K562 (cell line): ENCODE measurements at regions not wholly inside any gene's neighbourhood (a gene's known extent, or its start where the extent isn't known, plus 50 kb on each side); places are given as distances from the start of the nearest gene placed in this dataset.

Source experiments
- CHD4 ChIP-seq: fragments of 200-600 bp; sonication (generic); IDR thresholded peaks from 3 replicates; pipeline ENCODE4 v1.6.1; 2012; ENCODE audit warnings: low read depth, mild to moderate bottlenecking, mixed read lengths, low read length, inconsistent platforms; ENCODE audit not compliant: insufficient read depth, insufficient replicate concordance, poor library complexity, severe bottlenecking
- CTCF ChIP-seq, 3 experiments: IDR thresholded peaks in 2 of 3; conservative IDR thresholded peaks in 1 of 3; 2 replicates each; pipeline ENCODE4 v1.5.1; 2011 to 2012; ENCODE audit warnings: low read length in 3 of 3, mild to moderate bottlenecking in 3 of 3, control low read depth in 2 of 3, improper control_type of control experiment in 1 of 3, inconsistent platforms in 1 of 3, low read depth in 1 of 3, mixed read lengths in 1 of 3, moderate library complexity in 1 of 3; ENCODE audit not compliant: insufficient read depth in 2 of 3
- GABPA ChIP-seq: fragments of 200-800 bp; sonication (Bioruptor generic); conservative IDR thresholded peaks from 2 replicates; pipeline ENCODE4 v1.6.1; 2016; ENCODE audit warnings: low read depth, missing genetic modification characterization, missing compliant biosample characterization
- HNRNPUL1 ChIP-seq: fragments of 200-400 bp; formaldehyde crosslinking; IDR thresholded peaks from 2 replicates; pipeline ENCODE4 v1.6.1; 2017; ENCODE audit warnings: low read length

- TF ChIP-seq CTCF (IDR thresholded peaks at IDR 0.05 in 2 of 3, conservative IDR thresholded peaks at IDR 0.05 in 1 of 3; ENCODE audit: insufficient read depth in 2 of 3, low read depth in 1 of 3, low read length in 3 of 3) = no peak
- TF ChIP-seq CHD4 = no peak
- TF ChIP-seq GABPA (tag) = no peak
- no peak for TF ChIP-seq HNRNPUL1
These were observed 964.6 kb upstream of the CELF2 start for GRCh38 chr10:10053051-10053450.
